EH (cell line): ENCODE measurements at regions not wholly inside any gene's neighbourhood (a gene's known extent, or its start where the extent isn't known, plus 50 kb on each side); places are given as distances from the start of the nearest gene placed in this dataset.
"Not testable (repeated sequence)": the region's sequence is repeated elsewhere in the genome, so short reads cannot be mapped to it uniquely, and the experiment has no call there.

Experiments
- DNase-seq: peaks from one replicate; pipeline ENCODE4 v3.0.0-alpha.2; 2015; ENCODE audit warnings: low read depth

DNA sequence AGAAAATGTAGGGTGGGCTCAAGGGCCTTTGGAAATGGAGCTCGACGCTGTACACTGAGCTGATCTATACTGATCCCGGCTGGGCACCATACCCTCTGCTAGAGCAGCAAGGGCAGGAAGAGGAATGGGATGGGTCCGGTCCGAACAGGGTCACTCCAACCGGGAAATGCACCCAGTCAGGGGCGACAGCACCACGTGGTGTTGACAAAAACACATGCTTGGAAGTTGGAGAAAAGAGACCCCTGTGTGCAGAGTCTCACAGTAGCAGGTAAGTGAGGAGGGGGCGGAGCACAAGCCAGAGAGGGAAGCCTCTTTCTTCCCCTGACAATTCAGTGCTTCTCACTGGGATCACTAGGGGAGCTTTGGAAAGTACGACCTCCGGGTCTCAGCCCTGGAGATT, 84.1 kb upstream of the ASB18 start:
- no peak for DNase-seq

DNA sequence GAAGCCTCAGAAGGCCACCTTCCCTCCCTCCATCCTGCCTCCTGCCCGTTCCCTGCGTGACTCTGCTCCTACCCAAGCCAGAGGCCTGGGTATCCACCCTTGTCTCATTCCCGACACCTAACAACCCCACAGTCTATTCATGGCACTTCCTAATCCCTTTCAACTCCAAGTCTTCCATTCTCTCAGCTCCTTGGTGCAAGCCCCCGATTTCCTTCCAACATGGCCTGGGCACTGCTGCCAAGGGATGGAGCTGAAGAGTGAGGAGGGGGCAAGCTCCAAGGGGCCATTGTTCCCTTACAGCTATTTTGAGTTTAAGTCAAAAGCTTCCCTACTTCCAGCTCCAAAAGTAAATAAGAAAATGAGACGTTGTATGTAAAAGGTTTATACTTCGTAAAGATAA, 84.8 kb upstream of the ASB18 start:
- no peak for DNase-seq

DNA sequence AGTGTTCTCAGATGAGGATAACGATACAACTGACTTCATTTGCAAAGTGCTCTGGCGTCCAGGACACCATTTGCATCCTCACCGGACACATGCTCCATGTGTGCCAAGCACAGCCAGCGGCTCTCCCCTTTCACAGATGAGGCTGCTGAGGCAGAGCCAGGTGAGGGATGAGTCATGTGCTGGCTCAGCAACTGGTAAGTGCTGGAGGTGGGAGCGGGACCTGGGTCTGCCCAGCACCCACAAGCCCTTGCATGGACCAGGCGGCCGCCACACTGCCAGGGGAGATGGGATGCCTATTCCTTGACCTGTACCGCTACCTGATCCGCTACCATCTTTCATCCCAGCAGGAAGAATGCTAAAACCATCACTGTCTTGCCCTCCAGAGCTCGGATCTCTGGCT, 86.2 kb upstream of the ASB18 start:
- DNase-seq: no peak

DNA sequence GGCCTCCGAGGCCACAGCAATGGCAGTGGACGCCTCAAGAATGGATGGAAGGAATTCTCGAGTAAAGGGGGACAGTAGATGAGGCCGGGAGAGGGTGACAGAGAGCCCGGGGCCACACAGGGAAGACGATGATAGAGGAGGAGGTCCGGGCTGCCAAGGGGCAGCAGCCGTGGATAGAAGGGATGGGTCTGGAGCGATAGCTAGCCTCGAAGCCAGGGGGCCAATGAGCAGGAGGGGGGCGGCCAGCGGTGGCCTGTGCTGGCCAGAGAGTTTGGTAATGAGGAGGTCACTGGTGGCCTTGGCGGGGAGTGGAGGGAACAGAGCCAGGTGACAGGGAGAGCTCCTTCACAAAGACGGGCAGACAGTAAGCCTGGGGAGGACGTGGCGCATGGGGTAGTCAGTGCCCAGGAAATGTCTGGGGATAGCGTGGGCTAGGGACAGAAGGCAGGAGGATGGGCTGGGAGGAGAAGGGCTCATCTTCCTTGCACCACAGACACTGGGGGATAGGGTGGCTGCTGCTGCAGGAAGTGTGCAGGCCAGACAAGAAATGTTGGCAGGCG, 87.8 kb upstream of the ASB18 start:
- DNase-seq: no peak

DNA sequence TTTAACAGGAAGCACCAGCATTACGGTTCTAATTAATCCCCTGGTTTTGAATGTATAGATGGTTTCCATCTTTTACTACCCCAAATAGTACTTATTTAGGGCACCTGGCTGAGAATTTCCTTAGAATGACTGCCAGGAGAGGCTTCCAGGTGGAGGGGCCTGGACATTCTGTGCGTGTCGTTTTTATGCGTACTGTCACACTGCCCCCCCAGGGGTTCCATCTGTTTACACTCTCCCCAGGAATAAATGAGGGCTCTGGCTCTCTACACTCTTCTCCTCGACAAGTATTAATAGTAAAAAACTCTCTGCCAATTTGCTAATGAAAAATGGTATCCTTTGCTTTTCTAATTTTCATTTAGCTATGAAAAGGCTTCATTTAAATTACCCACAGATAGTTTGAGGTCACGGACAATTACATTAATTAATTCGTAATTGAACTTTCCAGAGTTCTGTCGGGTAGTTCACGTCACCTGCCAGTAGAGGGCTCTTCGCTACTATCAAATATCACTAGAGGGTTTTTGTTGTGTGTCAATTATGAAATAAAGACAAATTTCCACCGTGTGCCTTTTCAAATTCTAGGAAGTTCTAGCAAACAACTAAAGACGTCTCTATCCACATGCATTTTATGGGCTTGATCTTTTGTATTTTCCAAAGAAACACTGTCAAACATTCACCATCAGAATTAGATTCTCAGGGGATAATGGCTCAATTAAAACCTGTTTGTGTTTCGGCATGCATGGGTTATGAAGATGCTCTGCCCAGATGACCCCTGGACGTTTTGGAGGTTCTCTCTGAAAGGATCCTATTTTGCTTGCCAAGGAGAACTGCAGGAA, 88.8 kb upstream of the ASB18 start:
- DNase-seq: peak; percentile 37

DNA sequence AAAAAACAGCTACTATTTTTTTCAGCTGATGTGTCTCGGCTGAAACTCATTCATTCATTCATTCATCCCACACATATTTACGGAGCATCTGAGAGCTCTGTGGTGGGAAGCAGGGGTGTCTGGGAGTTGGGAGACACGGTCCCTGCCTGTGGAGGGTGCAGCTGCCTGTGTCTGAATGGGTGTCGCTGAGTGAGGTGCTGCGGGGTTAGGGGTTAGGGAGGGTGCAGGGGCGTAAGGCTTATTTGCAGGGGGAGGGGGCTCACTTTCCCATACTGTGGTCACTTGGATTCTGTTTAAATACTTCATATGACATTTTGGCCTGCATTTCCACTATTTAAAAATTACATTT, 89.4 kb upstream of the ASB18 start:
- DNase-seq: no peak

DNA sequence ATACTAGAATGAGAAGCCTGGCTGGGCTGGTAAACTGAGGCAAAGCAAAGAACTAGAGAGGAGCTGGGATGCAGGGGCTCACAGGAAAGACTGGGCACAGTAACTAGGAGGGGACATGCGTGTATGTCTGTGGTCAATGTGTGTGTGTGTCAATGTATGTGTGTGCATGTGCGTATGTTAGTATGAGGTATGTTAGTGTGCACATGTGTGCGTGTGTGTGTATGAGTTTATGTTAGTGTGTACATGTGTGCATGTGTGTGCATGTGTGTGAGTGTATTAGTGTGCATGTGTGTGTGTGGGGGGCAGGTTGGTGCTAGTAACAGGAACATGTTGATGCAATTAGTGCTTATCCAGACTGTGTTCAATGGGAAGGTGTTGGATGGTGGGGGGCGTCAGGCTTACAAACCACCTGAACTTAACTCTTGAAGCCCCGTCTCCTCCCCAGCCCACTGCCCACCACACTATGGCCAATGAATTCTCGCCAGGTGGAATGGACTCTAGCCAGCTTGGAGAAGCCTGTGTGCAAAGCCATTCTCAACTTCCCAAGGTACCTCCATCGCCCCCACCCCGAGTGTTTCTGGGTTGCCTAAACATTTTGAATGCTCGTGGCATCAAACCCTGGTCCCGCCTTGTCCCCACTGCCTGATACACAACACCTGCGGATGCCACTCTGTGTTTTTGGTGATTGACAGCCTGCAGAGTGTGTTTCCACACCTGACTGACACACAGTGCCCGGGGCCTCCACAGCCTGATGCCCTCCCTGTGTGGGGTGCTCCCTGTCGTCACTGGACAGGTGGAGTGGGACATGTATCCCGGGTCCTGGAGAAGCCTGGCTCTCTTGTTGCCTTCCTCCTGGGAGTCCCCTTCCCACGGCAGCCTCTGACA, 90.1 kb upstream of the ASB18 start:
- DNase-seq: no peak

DNA sequence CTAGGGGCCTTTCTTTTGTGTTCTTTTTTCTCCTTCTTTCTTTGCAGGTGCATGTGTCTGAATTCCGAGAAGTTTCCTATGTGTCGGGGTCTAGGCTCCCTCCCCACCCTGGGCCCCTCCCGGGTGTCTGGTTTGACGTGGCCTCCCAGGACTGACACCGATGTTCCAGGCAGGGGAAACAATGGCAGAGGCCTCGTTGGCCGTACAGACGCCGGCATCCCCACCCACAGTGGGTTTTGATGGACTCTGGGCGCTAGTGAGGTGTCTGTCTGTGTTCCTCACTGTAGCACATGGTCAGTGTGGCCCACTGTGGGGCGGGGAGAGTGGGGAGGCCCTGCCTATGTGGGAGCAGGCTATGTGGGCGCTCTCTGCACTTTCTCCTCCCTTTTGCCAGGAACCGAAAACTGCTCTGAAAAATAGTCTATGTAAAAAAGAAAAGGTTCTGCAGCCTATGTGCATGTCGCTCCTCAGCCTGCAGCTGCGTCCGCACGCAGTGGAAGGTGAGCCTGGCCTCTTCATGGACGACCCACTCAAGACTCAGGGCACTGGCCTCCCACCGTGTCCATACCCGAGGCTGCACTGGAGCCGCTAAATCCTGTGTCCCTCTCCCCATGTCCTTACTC, 90.9 kb upstream of the ASB18 start:
- DNase-seq: no peak

DNA sequence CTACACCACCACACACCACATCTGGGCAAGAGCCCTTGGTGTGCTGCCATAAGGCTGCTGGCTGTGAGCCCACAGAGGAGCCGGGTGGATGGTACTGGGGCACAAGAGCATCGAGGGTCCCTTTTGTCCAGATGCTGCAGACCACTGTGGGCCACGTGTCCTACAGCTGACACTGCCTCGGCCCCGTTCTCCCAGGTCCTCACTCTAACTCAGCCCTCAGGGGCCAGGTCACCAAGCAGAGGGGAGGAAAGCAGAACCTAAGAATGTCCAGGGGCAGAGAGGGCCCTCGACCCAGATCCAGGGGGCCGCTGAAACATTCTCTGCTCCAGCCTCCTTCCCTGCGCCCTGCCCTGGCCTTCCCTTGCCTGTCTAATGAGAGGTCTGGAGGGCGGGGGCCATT, 91.7 kb upstream of the ASB18 start:
- DNase-seq: no peak

DNA sequence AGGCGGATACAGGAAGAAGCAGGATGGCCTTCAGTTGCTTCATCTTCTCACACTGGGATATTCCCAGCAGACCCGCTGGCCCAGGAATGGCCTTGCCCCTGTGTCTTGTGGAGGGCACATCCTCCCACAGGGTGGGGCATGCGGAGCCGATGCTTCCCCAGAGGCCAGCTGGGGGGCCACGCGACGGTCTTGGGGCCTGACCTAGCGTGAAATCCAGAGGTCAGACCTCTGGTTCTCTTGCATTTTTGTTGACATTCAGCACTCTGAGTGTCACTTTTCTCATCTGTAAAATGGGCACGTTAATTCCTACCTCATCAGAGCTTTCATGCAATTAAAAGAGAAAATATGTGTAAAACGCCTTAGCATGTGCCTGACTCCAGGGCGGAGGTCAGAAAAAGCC, 92.1 kb upstream of the ASB18 start:
- not testable (repeated sequence) for DNase-seq

DNA sequence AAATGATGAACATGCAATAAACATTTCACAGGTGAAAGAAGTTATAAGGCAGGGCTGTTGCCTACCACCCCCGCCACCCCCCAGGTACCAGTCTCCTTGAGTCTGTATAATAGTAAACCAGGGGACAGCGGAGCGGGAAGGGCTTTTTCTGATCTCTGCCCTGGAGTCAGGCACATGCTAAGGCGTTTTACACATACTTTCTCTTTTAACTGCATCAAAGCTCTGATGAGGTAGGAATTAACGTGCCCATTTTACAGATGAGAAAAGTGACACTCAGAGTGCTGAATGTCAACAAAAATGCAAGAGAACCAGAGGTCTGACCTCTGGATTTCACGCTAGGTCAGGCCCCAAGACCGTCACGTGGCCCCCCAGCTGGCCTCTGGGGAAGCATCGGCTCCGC, 94.3 kb upstream of the ASB18 start:
- not testable (repeated sequence) for DNase-seq

DNA sequence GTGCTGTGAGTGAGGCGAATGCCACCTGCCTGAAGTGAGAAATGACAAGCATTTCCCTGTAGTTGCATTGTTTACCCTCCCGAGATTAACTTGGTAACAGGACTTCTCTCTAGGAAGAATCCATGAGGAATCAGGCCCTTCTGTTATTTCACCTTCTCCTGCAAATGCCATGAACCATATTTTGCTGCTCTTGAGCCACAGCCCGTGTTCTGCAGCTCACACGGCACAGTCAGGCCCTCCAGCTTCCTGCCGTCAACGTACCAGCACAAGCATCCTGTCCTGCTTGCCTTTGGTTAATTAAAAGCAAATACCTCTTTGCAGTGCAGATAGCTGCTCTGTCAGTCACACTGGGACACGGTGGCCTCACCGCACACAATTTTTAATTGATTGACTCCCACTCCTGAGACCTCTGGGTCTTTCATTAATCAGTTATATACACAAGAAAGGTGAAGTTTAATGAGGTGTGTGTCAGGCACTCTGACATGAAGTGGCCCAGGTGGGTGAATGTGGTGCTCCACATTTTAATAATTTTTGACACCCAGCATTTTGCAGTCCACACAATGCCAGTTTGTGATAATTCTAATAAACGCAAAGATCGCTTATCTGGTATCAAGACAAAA, 95.3 kb upstream of the ASB18 start:
- no peak for DNase-seq

DNA sequence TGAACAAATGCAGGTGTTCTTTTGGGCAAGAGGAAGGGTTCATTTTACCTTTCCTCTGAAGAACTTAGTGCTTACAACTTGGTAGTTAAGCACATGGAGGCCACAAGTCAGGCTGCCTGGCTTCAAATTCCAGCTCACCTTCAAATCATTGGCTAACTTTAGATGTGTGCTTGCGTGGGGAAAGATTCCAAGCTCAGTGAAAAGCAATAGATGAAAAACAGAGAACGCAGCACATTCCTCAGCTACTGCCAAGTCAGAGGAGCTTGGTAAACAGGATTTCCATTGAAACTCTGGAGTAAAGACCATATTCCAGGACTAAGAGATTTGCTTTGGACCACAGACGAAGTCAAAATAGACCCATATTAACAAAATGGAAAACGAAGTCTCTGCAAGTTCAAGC, 96.3 kb upstream of the ASB18 start:
- no peak for DNase-seq

DNA sequence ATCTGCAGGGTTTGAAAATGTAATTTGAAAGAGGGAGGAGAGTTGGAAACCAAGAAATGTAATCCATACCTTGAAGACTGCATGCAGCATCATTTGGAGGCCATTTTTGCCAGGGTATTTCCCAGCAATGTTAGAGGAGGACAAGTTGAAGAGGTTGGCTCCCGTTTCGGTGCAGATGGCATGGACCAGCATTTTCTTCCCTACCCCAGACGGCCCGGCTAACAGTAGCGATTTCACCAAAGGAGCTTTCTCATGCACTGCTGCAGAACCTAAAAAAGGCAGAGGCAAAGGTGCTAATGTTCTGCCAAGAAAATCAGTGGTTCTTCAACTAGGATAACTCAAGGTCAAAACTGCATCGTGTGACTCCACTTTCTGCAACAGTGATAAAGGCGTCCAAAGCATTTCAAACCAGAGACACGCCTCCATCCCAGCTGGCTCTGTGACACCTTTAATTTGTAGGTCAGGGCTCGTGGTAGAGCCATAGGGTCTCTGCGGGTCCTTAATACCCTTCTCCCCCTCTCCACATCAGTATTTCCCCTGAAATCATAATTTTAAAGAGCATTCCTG, 99.6 kb upstream of the ASB18 start:
- no peak for DNase-seq

DNA sequence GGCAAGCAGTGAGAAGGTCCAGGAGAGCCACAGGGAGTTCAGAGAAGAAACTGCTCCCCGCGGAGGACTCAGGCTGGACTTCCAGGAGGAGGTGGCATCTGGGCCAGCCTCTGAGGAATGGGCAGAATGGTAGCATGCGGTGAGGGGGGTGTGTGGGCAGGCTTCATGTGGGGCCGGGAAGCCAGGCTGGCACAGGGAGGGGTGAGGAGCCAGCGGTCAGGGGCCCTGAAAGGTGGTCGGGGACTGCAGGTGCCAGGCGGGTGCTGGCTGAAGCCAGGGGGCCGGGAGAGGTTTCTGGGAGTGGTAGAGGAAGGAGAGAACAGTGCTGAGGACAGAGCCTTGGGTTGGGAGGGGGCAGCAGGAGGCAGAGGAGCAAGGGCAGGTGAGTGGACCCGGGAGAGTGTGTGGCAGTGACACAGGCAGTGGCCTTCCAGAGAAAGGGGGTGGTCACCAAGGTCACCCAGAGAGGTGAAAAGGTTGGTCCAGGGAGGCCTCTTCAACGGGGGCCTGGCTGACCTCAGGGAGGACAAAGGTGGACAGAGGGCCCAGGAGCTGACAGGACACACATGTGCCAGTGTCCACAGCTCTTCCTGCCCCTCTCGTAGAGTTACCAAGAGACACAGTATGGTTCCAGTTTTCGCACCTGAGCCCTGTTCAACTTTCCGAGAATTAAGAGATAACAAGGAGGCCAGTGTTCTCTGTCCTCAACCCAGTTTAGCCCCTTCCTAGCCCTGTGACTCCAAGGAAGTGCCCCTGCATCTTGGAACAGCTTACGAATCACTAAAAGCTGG, 101.2 kb upstream of the ASB18 start:
- DNase-seq: no peak

DNA sequence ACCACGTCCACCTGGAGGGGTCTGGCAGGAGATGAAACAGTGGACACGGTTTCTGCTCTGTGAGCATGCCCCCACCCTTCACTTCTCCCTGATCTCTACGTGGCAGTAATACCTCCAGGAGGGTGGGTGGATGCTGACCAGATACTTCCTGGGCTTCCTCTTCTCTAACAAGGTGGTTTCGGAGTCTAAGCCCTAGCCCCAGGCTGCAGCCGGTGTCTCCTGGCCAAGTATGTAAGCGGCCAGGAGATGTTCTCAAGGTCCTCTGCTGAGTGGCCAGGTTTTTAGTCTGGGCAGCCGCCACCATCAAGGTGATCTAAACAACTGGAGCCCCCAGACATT, 101.8 kb upstream of the ASB18 start:
- DNase-seq: no peak

DNA sequence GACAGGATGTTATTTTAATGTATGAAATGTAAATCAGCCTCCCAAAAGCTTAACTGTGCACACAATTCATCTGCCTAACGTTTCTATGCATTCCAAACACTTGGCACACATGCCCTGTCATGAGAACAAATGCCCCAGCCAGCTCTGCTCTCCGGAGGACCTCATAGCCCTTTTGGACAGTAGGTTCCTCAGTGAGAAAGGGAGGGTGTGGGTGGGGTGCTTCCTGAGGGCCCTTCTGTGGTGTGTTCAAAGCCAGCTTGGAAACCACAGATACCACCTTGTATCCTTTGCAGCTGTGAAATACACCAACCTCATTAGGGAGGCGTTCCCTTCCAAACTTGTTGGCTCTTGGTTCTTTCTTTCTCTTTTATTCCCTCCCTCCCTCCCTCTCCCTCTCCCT, 102.2 kb upstream of the ASB18 start:
- no peak for DNase-seq

DNA sequence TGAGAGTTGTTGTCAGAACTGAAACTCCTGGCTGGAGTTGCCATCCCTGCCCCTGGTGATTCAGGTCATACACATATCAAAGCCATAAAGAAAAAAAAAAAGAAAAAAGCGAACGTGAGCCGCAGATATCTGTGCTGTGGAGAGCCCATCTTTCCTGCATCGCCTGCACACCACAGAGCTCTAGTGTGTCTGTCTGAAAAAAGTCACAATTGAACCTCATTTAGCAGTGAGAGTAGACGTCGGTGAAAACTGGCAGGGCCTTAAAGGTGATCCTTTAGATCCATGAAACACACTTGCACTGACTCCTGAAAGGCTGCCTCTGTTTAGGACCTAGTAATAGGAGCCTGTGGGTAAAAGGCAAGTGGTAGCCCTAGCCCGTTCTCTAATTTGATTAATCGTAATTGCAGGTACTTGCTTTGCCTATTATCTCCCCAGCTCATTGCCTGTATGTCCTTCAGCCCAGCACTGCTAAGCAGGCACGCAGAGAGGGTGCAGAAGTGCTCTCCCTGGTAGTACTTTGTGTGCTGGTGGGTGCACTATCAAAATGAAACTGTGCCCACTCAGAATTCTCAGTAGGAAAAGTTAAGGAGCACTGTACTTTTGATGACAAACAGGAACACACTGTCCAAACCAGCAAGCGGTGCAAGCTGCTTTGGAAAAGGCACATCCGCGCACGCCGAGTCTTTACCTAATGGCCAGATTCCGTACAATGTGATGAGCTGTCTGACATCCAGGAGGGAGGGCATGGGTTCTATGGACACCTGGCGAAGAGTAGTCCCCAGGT, 103.5 kb upstream of the ASB18 start:
- DNase-seq: no peak

DNA sequence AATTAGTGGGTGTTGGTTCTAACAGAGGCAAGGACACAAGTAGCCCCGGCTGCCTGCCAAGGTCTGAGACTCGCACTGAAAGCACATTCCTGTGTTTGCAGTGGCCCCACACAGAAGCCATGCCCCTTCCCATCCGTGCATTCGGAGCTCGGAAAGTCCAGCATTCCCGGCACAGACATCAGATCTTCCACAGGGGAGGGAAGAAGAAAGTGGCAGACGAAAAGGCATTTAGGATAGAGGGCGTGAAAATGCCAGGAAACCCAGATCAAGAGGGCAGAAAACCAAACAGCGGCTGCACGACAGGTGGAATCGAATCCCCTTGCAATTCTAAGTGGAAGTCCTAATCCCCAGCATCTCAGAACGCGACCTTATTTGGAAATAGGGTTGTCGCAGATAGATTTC, 105.5 kb upstream of the ASB18 start:
- DNase-seq: peak; percentile 3

DNA sequence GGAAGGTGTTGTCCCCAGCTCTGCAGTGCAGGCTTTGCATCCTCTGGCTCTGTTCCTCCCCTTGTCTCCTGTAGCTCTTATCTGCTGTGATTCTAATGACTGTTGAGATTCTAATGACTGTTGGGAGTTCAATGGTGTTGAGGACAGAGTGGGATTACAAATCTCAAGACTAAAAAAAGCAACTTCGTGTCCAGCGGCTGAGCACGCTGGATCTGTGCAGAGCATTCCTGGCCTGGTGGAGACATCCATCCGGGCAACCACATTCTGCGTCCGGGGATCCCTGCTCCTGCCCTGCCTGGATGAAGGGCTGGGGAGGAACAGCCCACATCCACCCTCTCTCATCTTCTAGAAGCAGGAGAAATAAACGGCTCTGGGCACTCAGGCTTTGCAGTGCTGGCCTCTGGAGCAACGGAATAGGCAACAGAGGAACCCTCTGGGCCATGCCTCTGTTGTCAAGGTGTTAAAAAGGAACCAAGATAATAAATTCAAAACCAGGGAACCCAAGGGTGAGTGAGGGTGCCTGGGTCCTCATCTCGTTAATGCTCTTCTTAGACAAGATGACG, 106.7 kb upstream of the ASB18 start:
- DNase-seq: no peak
